Stimulated activated CD8-positive, alpha-beta memory T cell treated with anti-CD3 and anti-CD28 coated beads, Interleukin-7, amount 100 ng/mL, for 1 hour (primary cell): ENCODE measurements at regions not wholly inside any gene's neighbourhood (a gene's known extent, or its start where the extent isn't known, plus 50 kb on each side); places are given as distances from the start of the nearest gene placed in this dataset.
A peak's percentile ranks its signal among the peaks of the same experiment; 100 is the strongest.

Source experiments
- DNase-seq, 2 donors: peaks; one replicate each; pipeline ENCODE4 v3.0.0-alpha.2; 2020; ENCODE audit warnings: low read depth in 2 of 2

- no peak for DNase-seq
These were observed 54.4 kb downstream of the UNCX start for GRCh38 chr7:1286946-1287645.

- DNase-seq, result no peak
These were observed 55.1 kb downstream of the UNCX start for GRCh38 chr7:1287752-1288201.

- DNase-seq, result no peak
These were observed 55.8 kb downstream of the UNCX start for GRCh38 chr7:1288390-1288995.

GRCh38 chr7:1288996-1289551, 56.4 kb downstream of the UNCX start:
- DNase-seq, result no peak

- no peak for DNase-seq
These were observed 57.0 kb downstream of the UNCX start for GRCh38 chr7:1289666-1290025.

GRCh38 chr7:1290026-1290678, 57.5 kb downstream of the UNCX start:
- DNase-seq, result peak in 1 of 2 donors; percentile 5

- DNase-seq, result no peak
These were observed 58.1 kb downstream of the UNCX start for GRCh38 chr7:1290679-1291356.

GRCh38 chr7:1291357-1291689, 58.7 kb downstream of the UNCX start:
- no peak for DNase-seq

GRCh38 chr7:1291845-1292765, 59.4 kb downstream of the UNCX start:
- DNase-seq, result no peak

GRCh38 chr7:1292972-1293830, 60.5 kb downstream of the UNCX start:
- no peak for DNase-seq

- no peak for DNase-seq
These were observed 61.3 kb downstream of the UNCX start for GRCh38 chr7:1293950-1294411.

- DNase-seq, result no peak
These were observed 63.2 kb downstream of the UNCX start for GRCh38 chr7:1295776-1296355.

- no peak for DNase-seq
These were observed 63.8 kb downstream of the UNCX start for GRCh38 chr7:1296356-1296981.

GRCh38 chr7:1297017-1297960, 64.6 kb downstream of the UNCX start:
- DNase-seq, result no peak

- no peak for DNase-seq
These were observed 65.6 kb downstream of the UNCX start for GRCh38 chr7:1298051-1298930.

- DNase-seq, result no peak
These were observed 66.5 kb downstream of the UNCX start for GRCh38 chr7:1298931-1299885.
